ENCODE measurements at regions not wholly inside any gene's neighbourhood (a gene's known extent, or its start where the extent isn't known, plus 50 kb on each side); places are given as distances from the start of the nearest gene placed in this dataset.

GRCh38 chr2:156999661-157000060 lies 257.8 kb upstream of the GALNT5 start:
- no peak for TF ChIP-seq CTCF (IDR thresholded peaks at IDR 0.05)
- TF ChIP-seq POLR2A (IDR thresholded peaks at IDR 0.05) = no peak
